ENCODE measurements at regions not wholly inside any gene's neighbourhood (a gene's known extent, or its start where the extent isn't known, plus 50 kb on each side); places are given as distances from the start of the nearest gene placed in this dataset.

DNA sequence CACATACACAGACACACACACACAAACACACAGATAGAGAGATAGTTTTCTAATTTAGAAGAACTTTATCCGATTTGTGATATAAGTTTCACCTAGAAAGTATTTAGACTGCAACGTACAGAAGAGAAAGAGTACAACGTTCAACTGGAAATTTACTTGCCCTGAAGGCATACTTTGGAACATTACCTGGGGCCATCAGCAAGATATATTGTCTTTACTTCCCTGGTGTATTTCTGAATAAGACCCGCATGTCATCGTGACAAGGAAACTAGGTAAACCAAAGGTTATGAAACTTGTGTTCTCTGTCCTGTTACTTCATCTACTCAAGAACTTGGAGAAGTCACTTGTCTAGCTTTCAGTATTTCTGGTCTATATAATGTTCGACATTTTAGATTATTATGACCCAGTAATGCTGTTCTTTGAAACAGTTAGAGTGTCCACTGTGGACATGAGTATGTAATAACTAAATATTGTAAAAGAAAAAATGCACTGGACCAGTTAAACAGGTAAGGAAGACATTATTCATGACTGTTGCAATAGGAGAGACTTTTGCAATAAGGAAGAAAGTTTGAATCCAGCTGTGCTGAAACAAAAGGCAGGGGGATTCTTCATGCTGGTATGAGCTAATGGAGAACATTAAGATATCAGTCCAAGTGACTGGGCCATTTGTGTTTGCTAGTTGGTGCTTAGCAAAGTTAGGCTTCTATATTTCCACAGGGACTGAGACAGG, 1791.1 kb downstream of the MAT2B start:
- no peak for DNase-seq (ENCODE audit: low spot score)

DNA sequence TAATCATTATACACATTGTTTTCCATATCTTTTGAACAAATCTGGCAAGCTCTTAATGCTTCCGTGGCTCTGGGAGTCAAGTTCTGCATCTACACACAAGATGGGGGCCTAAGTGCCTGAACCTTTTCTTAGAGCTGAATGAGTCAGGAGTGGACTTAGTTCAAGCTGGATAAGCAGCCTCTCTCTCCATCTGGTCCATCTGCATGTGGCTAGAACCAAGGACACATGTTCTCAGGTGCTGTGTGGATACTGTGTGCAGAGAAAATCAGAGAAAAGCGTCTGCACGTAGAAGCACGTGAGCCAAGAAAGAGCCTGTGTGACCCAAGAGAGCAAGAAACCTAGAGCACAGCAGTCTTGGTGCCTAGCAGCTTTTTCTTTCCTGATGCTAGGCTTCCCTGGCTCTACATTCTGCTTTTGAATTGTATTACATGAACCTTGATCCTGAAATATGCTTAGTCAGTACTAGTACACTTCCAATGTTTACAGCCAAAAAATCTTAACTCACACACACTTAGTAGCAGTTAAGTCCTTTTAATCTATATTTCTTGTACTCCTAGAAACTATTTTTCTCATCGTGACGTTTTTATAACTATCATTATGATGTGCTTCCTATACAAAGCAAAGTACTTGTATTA, 1798.9 kb downstream of the MAT2B start:
- DNase-seq (ENCODE audit: low spot score): no peak

DNA sequence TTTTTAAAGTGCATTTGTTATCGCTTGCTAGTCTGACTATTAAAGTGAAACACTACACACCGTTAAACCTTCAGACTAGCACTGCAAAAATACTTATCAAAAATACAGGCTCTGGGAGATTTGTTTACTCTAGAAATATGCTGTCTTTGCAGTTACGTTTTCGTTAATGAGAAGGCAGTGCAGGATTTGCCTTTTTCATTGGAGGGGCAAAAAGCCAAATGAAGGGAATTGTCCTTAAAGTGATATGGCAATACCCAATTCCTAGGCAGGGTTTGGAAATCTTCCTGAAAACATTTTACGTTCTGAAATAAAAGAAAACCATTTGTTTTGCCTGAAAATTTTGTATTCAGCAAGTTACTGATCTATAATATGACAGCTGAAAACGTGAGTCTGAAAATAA, 1800.2 kb downstream of the MAT2B start:
- no peak for DNase-seq (ENCODE audit: low spot score)

DNA sequence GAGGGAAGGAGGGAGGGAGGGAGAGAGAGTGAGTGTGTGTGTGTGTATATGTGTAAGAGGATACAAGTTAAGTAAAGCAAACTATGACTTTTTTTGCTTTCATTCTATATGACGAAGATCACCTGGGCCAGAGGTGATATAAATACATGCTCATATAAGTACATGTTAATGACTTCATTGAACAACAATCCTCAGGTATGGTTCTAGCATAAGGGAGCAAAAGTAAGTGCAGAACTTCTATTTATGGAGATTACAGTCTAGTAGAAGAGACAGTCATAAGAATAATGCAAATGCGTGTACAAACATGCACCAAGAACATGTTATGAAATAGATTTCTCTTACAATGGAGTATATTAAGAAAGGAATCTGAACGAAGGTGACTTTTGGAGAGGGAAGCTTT, 1804.0 kb downstream of the MAT2B start:
- no peak for DNase-seq (ENCODE audit: low spot score)

DNA sequence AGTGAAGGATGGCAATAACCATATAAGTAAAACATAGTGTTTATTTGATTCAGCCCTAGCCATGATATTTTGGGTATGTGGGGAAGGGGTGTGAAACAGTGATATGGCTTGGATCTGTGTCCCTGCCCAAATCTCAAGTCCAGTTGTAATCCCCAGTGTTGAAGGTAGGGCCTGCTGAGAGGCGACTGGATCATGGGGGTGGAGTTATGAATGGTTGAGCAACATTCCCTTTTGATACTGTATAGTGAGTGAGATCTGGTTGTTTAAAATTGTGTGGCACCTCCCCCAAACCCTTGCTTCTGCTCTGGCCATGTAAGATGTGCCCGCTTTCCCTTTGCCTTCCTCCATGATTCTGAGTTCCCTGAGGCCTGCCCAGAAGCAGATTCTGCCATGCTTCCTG, 1804.6 kb downstream of the MAT2B start:
- no peak for DNase-seq (ENCODE audit: low spot score)

DNA sequence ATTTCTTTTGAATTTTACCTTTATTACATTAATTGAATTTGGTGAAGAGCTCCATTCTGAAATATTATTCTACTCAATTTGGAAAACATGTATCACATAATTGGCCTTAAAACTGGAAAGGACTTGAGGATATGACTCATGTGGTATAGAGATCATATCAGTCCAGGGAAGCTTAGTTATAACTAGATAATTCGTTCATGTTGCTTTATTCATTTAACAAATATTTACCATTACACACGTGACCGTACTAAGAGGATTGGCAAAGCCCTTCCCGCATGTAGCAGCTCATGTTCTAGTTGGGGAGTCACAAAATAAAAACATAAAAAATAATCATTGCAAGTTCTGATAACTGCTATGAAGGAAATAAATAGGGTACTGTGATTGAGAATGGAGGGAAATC, 1816.5 kb downstream of the MAT2B start:
- no peak for DNase-seq (ENCODE audit: low spot score)

DNA sequence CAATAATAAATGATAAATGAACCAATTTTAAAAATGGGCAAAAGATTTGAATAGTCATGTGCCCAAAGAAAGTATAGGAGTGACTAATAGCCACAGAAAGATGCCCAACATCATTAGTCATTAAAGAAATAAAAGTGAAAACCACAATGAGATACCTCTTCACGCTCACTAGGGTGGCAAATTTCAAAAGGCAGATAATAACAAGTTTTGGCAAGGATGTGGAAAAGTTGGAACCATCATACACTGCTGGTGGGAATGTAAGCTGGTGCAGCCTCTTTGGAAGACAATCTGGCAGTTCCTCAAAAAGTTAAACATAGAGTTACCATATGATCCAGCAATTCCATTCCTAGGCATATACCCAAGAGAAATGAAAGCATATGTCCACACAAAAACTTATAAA, 1819.8 kb downstream of the MAT2B start:
- no peak for DNase-seq (ENCODE audit: low spot score)

DNA sequence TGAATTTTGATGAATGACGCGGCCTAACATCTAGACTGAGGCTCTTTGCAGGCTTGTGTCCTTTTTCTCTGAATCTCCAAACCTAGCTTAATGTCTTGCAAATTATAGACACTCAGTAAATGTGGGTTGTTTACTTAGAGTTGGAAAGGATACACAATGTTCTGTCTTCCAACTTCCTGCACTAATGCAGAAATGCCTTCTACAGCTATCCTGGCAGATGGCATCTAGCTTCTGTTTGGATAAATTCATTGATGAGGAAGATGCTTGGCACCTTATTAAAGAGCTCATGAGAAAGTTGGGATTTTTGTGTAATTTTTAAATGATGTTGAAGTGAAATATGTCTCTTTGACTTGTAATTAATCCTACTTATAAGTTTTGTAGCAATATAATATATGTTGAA, 1822.2 kb downstream of the MAT2B start:
- no peak for DNase-seq (ENCODE audit: low spot score)

DNA sequence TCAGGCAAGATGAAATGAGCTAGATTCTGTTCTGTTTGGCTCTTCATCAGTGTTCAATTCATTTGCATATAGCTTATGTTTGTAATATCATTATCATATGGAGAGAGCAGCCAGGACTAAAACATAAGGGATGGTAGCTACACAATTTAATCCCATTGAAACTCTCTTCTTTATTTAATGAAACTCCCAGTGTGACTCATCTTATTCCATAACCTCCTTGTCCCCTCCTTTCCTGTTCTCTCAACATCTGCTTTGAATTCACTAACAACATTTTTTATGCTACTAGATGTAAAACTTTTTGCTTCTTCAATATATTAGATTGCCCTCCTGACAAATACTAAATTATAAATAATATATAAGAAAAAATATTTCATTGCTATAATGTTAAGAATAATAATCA, 1823.4 kb downstream of the MAT2B start:
- no peak for DNase-seq (ENCODE audit: low spot score)

DNA sequence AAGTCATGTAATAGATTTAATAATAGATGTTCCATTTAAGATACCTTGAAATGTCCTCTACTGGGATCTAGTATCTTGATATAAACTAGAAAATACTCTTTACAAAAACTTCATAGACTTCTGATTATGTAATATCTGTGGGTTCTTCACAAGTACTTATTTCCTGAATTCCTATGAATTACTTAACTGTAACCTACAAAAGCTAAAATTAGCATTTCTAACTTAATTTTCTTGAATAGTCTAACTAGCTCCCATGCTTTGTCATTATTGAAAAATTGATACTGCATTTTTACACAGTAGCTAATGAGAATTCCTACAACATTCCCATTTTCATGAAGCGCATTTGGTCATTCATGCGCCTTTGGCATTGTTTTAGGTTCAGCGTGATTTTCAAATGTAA, 1828.2 kb downstream of the MAT2B start:
- no peak for DNase-seq (ENCODE audit: low spot score)

DNA sequence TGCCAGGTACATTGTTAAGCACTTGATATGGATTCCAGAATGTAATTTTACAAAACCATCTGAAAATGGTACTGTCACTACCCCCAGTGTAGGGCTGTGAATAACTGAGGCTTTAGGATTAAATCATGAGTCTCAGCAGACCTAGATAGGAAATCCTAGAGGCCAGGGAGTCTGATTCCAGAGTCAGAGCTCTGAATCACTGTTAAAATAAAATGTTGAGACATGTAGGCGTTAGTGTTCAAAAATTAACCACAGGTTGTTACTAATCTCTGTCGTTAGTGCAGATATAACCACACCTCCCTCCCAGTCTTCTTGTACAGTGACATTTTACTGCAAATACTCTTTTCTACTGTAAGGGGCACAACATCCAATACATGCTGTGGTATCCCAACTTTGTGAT, 1828.8 kb downstream of the MAT2B start:
- DNase-seq (ENCODE audit: low spot score): no peak

DNA sequence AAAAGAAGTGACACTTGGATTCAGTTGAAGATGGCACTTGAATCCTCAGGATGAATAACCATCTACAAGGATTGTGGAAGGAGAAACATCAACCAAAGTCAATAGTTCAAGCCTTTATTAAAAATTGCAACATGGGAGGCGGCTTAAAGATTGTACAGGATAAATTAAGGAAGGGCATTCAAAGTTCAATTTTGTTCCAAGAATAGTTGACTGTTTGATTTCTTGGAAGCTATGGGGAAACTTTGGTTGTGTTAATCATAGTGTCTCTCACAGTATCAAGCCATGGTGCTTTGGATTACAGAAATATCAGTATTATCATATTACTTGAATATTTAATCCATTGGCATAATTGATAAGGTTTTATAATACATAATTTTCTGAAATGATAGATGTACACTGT, 1844.3 kb downstream of the MAT2B start:
- DNase-seq (ENCODE audit: low spot score): no peak

DNA sequence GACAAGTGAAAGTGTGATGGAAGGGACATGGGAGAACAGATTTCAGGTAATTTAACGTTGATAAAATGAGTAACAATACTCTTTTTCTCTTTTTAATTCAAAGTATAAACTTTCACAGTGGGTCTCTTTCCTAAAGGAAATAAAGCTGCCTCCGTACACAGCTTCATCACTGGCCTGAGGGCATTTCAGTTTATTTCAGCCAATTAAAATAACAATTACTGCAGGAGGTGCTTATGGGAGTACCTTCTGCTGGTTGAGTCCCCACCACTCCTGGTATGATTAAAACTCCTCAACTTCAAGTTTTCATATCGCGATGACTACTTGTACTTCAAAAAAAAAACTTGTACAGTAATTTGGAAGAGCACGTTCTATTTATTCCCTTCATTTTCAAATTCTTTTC, 1845.9 kb downstream of the MAT2B start:
- no peak for DNase-seq (ENCODE audit: low spot score)

DNA sequence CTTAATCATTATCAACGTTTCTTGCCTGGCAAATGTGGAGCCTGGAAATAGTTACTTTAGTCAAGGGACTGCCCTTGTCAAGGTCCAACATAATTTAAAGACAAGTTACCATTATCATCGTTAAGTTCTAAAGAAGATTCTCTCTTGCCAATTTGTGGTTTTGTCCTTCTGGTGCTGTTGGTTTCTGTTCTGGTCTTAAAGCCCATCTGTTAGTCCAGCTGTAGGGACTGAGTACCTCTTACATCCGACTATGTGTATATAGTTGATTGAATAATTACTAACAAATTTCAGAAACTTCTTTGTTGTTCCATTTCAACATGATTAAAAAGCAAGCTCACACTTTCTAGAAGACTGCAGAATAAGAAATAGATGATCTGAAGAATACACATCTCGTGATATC, 1854.9 kb downstream of the MAT2B start:
- DNase-seq (ENCODE audit: low spot score): no peak

DNA sequence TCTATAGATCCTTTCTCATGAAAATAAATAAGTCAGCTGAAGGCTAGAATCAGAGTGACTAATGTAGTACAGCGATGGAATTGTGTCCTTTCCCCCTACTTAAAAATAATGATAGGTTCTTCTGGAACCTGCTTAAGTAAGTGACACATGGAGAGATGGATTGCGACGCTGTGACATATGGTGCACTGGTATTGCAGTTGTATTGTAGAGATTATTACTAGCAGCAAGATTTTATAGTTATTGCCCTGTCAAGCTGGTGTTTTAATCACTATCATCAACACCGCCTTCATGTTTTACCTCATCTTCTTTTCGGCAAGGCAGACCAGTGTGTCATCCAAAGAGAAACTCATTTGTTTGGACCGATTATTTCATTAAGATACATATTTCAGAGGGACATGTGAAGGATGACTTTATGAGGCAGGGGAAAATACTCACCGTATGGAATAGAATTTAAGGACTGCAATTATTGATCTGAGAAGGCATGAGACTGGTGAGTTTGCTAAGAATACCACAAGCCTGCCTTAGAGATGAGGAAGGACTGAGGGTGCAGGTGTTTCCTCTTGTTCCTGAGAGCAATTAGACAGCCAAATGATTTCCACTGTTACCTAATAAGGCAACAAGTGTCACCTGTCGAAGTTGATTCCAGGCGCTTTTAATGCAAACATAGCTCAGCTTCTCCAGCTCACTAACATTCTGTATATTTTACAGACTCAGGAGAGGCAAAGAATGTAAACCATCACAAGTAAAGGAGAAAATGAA, 1855.5 kb downstream of the MAT2B start:
- no peak for DNase-seq (ENCODE audit: low spot score)

DNA sequence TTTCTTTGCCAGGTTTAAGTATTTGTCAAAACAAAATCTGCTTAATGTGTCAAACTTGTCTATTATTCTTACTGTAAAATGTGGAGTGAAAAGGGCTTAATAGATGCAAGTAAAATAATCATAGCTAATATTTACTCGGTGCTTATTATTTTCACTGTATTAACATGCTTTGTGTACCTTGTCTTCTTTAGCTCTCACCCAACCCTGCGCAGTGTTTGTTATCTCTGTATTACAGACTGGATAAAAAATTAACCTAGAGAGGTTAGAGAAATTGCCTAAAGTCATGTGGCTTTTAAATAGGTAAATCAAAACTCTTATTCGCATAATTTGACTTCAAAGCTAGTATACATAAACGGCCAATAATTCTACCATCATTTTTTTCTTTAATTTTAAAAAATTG, 1864.8 kb downstream of the MAT2B start:
- DNase-seq (ENCODE audit: low spot score): no peak

DNA sequence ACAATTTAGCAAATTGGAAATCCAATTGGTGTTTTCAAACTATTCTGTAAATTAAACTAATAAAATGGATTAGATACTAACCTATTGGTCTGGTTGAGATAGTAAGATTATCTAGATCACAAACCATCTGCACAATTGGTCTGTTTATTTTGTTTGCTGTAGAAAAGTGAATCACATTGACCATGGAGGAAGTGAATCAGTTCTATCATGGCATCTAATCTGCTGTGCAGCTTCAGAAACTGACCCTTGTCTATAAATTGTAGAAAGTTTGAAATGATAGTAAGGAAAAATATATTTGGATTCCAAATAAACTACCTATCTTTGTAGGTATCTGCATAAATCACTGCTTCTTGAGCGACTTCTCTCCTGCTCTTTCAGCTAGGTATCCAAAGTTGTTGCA, 1865.4 kb downstream of the MAT2B start:
- DNase-seq (ENCODE audit: low spot score): no peak

DNA sequence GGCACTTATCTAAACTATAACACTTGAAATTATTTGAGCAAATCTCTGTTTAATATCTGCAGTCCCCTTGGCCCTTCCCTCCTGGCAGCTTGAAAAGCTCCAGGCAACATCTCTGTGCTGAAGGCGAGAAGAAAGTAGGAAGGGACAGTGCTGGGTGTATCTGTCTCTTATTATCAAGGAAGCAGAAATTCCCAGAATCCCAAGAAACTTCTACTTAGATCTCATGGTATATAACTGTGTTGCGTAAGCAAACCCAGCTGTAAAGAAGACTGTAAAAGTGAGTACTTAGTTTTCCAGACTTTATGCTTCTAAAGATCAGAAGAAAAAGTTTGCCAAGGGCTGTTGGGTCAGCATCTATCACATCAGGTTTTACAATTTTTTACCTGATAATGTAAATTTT, 1869.8 kb downstream of the MAT2B start:
- DNase-seq (ENCODE audit: low spot score): no peak

DNA sequence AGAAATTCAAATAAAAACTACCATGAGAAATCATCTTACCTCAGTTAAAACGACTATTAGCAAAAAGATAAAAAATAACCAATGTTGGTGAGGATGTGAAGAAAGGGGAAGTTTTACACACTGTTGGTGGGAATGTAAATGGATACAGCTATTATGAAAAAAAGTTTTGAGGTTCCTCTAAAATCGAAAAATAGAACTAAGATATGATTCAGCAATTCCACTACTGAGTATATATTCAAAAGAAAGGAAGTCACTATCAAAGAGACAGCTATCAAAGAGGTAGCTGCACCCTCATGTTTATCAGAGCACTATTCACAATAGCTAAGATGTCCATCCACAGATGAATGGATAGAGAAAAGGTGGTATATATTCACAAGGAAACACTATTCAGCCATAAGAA, 1888.4 kb downstream of the MAT2B start:
- no peak for DNase-seq (ENCODE audit: low spot score)

DNA sequence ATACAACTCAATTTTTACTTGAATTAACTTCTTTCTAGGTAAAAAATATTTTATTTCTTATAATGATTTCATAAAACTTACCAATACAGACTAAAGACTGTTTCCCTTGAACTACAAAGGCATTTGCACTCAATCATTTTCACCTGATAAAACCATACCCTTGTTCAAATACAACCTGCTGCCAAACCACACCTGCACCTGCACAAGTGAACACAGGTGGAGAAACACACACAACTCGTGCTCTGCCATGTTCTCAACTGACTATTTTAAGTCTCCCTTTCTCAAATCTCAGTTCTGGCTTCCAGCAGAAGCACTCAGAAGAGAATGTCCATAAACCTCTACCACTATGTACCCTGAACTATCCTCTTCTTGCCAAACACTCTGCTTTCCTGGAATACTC, 1892.1 kb downstream of the MAT2B start:
- no peak for DNase-seq (ENCODE audit: low spot score)

DNA sequence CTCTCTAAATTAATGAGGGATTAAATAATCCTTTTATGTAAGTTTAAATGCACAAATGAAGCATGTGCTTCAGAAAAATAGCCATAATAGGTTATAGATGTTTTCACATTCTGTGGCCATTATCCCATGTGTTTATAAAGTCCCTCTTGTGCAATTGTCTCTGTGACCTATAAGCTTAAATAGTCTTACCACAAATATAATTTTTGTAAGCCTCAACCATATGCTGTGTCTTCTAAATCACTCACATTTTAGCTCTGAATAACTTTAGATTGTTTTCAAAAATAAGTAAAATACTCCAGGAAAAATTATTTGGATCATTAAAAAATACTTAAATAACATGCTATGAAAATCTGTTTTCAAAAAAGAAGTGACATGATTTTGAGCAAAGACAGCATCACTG, 1894.7 kb downstream of the MAT2B start:
- no peak for DNase-seq (ENCODE audit: low spot score)

DNA sequence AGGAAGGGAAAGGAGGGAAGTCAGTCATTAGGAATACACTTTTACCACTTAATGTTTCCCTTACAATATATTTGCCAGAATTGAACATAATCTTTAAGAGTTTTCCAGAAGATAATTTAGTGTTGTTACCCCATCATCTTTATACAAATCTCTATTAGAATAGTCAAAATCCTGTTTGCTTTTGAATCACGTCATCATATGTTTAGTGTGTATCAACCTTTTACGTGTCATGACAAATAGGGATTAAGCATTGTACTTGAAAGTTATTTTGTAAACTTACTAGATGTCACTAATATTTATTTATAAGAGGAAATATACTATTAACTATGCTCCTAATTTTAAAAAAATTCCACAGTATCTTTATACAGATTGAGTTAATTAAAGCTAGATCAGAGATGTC, 1899.5 kb downstream of the MAT2B start:
- DNase-seq (ENCODE audit: low spot score): no peak

DNA sequence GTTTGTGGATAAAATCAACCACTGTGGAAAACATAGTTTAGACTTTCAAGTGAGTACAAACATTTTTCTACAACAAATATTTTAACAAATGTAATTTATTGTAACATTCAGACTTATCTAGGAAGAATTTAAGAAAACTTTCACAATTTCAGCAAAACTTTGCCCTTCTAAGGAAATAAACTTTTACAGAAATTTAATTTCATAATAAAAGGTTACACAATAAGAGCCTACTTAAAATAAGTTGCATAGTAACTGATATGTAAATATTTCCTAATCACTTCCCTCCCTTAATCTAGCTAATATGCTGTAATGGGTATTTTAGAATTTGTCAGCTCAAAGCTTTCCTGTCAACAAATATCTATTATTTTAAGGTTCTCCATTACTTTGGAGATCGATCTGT, 1899.9 kb downstream of the MAT2B start:
- DNase-seq (ENCODE audit: low spot score): no peak

DNA sequence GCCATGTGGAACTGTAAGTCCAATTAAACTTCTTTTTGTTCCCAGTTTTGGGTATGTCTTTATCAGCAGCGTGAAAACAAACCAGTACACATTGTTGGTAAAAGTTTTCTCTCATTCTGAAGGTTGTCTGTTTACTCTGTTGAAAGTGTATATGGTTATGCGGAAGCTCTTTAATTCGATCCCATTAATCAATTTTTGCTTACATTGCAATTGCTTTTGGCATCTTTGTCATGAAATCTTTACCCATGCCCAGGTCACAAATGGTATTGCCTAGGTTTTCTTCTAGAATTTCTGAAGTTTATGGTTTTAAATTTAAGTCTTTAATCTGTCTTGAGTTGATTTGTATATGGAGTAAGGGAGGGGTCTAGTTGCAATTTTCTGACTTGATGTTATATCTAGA, 1901.9 kb downstream of the MAT2B start:
- DNase-seq (ENCODE audit: low spot score): no peak
